ENCODE measurements at regions not wholly inside any gene's neighbourhood (a gene's known extent, or its start where the extent isn't known, plus 50 kb on each side); places are given as distances from the start of the nearest gene placed in this dataset.
"Not testable (repeated sequence)": the region's sequence is repeated elsewhere in the genome, so short reads cannot be mapped to it uniquely, and the experiment has no call there.

GRCh38 chr2:185404578-185404977 is 334.0 kb upstream of the FSIP2 start:
- no peaks in the 10 kb centered on the region for H3K36me3 ChIP-seq (ENCODE audit: control insufficient read depth, insufficient read depth, low read length)
- DNase-seq (ENCODE audit: low read depth): no peak
- no peak overlapping the region for H3K4me3 ChIP-seq (ENCODE audit: low read depth, low read length)
- H3K27me3 ChIP-seq (ENCODE audit: control insufficient read depth, insufficient read depth, low read length): no peaks in the 10 kb centered on the region
- TF ChIP-seq CTCF (IDR thresholded peaks at IDR 0.05; ENCODE audit: insufficient read depth, low read length, poor library complexity, severe bottlenecking): no peak

- Histone ChIP-seq H3K36me3 (ENCODE audit: control insufficient read depth, insufficient read depth, low read length) (no peaks in the 10 kb centered on the region), H3K27me3 (ENCODE audit: control insufficient read depth, insufficient read depth, low read length) (no peaks in the 10 kb centered on the region), H3K4me3 (ENCODE audit: low read depth, low read length) (no peak overlapping the region)
- DNase-seq (ENCODE audit: low read depth): no peak
- TF ChIP-seq CTCF (IDR thresholded peaks at IDR 0.05; ENCODE audit: insufficient read depth, low read length, poor library complexity, severe bottlenecking): no peak
Measured at GRCh38 chr2:185417111-185417510, 321.5 kb upstream of the FSIP2 start.

- DNase-seq (ENCODE audit: low read depth): no peak
- Histone ChIP-seq H3K27me3 (ENCODE audit: control insufficient read depth, insufficient read depth, low read length) (no peaks in the 10 kb centered on the region), H3K4me3 (ENCODE audit: low read depth, low read length) (no peak overlapping the region), H3K36me3 (ENCODE audit: control insufficient read depth, insufficient read depth, low read length) (no peaks in the 10 kb centered on the region)
- TF ChIP-seq CTCF (IDR thresholded peaks at IDR 0.05; ENCODE audit: insufficient read depth, low read length, poor library complexity, severe bottlenecking): no peak
Measured at GRCh38 chr2:185417688-185418087, 320.9 kb upstream of the FSIP2 start.

- H3K4me3 ChIP-seq (ENCODE audit: low read depth, low read length): peak overlapping the region; percentile 10
Measured at GRCh38 chr2:185424958-185425629, 313.5 kb upstream of the FSIP2 start.

GRCh38 chr2:185428000-185428399 is 310.6 kb upstream of the FSIP2 start:
- no peak overlapping the region for H3K4me3 ChIP-seq (ENCODE audit: low read depth, low read length)
- DNase-seq (ENCODE audit: low read depth): no peak
- no peak for TF ChIP-seq CTCF (IDR thresholded peaks at IDR 0.05; ENCODE audit: insufficient read depth, low read length, poor library complexity, severe bottlenecking)
- no peaks in the 10 kb centered on the region for H3K36me3 ChIP-seq (ENCODE audit: control insufficient read depth, insufficient read depth, low read length)
- H3K27me3 ChIP-seq (ENCODE audit: control insufficient read depth, insufficient read depth, low read length): no peaks in the 10 kb centered on the region

More at GRCh38 chr2:185424958-185425629, 313.5 kb upstream of the FSIP2 start:
- not testable (repeated sequence) for H3K27me3 ChIP-seq (ENCODE audit: control insufficient read depth, insufficient read depth, low read length); H3K36me3 ChIP-seq (ENCODE audit: control insufficient read depth, insufficient read depth, low read length); DNase-seq (ENCODE audit: low read depth)

GRCh38 chr2:185433824-185434223 is 304.8 kb upstream of the FSIP2 start:
- TF ChIP-seq CTCF (IDR thresholded peaks at IDR 0.05; ENCODE audit: insufficient read depth, low read length, poor library complexity, severe bottlenecking): no peak
- H3K27me3 ChIP-seq (ENCODE audit: control insufficient read depth, insufficient read depth, low read length): no peaks in the 10 kb centered on the region
- no peak overlapping the region for H3K4me3 ChIP-seq (ENCODE audit: low read depth, low read length)
- H3K36me3 ChIP-seq (ENCODE audit: control insufficient read depth, insufficient read depth, low read length): no peaks in the 10 kb centered on the region
- no peak for DNase-seq (ENCODE audit: low read depth)

Measured in kidney epithelial cell (primary cell).